GM12874 (cell line): ENCODE measurements at regions not wholly inside any gene's neighbourhood (a gene's known extent, or its start where the extent isn't known, plus 50 kb on each side); places are given as distances from the start of the nearest gene placed in this dataset.

Experiments used
- TF ChIP-seq, protein P1 (sequence below): IDR thresholded peaks from 2 replicates; pipeline ENCODE4 v1.5.1; 2011; ENCODE audit warnings: low read depth, mild to moderate bottlenecking, control low read depth, low read length, moderate library complexity; ENCODE audit not compliant: insufficient read depth

DNA sequence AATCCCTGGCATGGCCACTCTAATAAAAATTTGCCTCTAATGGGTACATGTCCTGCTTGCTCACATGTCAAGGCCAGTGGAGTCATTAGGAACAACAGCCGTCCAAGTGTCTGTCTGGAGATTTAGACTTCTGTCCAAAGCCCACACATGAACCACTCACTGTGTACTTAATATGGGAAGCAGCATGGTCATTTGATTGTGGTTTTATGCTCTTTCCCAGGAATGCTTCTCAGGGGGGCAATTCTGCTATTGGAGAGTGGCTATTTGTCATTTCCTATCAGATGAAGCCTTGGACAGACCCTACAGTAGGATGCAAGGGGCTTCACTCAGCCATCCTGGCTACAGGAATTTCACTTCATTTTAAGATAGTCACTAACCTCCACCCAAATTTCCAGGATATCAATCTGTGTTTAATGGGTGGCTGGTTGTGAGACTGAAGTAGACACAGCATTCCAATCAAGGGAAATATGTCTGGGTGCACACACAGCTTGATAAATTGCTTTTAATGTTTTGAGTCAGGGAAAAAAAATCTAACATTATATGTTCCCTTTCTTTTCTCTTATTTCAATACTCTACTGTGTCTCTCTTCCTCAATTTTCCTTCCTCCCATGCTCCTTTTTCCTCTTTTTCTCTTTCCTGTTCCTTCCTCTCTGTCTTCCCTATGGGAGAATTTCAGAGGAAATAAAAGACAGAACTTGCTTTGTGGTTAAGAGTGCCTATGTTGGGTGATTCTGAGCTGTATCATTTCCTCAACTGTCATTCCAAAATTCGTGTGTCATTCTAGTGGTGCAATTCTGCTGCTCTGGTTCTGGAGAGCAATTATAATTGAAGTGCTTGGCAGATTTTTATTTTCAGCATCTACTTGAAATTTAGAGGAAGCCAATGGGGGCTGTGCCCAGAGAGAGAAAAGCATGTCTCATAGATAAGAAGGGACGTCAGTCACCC lies 320.1 kb downstream of the OSR1 start:
- TF ChIP-seq, protein P1, sequence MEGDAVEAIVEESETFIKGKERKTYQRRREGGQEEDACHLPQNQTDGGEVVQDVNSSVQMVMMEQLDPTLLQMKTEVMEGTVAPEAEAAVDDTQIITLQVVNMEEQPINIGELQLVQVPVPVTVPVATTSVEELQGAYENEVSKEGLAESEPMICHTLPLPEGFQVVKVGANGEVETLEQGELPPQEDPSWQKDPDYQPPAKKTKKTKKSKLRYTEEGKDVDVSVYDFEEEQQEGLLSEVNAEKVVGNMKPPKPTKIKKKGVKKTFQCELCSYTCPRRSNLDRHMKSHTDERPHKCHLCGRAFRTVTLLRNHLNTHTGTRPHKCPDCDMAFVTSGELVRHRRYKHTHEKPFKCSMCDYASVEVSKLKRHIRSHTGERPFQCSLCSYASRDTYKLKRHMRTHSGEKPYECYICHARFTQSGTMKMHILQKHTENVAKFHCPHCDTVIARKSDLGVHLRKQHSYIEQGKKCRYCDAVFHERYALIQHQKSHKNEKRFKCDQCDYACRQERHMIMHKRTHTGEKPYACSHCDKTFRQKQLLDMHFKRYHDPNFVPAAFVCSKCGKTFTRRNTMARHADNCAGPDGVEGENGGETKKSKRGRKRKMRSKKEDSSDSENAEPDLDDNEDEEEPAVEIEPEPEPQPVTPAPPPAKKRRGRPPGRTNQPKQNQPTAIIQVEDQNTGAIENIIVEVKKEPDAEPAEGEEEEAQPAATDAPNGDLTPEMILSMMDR, result no peak

DNA sequence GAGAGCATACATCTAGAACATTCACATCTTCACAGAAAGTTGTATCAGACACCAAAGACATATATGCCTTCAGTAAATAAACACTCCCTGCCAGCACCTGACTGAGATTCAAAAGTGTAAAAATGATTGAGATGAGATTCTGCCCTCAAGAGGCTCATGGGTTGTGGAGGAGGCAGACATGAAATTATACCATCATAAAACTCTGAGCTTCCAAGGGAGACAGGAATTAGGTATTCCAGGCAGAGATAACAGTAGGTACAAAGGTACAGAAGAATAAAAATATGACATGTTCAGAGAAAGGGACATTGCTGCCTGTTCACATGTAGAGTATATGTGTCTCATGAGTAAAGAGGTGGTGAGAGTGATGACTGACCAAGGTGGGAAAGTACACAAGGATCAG lies 322.3 kb downstream of the OSR1 start:
- TF ChIP-seq, protein P1, result no peak

DNA sequence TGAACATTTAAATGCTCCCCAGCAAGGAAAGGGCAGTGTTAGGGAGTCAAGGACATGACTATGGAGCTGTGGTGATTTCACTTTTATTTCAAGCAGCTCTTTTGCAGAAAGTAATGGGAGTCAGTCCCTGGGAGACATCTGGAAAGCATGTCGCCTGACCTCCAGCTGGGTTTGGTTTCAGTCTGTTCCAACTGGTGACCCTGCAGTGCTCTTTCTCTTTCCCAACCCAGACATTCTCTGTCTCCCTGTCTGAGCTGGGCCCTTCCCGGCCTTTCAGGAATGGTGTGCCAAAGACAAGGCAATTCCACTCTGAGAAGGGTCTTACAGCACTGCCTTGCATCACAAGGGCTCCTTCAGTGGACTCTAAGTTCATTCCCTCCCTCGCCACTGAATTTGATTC lies 323.2 kb downstream of the OSR1 start:
- TF ChIP-seq, protein P1, result no peak

DNA sequence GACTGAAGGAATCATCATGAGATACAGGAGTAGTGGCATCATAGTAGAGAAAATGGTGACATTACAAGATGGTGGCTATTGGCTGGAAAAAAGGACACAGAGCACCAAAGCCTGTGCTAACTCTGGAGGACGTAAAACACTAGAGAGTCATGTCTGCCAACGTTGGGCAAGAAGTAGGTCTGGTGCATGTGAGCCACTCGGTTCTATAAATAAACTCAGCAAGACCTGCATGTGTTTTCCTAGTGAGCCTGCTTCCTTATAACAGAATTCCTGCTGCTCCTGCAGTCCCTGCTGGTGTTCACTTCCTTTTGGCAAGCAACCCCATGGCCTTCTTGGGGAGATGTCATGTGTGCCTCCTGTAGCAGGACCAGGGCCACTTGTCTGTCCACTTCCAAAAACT lies 325.2 kb downstream of the OSR1 start:
- TF ChIP-seq, protein P1, result no peak

DNA sequence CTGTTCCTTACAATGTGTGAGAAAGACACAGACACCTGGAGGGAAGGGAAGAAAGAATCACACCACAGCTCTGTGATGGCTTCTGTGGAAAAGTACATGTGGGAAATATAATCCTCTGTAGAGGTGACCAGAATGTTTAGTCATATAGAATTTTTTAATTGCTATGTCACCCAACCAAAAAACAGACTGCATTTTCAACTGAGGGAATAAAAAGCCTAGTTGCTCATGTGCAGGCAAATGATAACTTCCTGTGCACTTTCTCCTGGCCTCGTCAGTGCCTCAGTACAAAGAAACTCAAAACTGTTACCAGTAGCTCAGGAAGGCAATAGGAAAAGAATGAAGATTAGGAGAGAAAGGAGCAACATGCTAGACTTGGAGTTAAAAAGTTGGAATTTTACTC lies 326.8 kb downstream of the OSR1 start:
- TF ChIP-seq, protein P1, result no peak

DNA sequence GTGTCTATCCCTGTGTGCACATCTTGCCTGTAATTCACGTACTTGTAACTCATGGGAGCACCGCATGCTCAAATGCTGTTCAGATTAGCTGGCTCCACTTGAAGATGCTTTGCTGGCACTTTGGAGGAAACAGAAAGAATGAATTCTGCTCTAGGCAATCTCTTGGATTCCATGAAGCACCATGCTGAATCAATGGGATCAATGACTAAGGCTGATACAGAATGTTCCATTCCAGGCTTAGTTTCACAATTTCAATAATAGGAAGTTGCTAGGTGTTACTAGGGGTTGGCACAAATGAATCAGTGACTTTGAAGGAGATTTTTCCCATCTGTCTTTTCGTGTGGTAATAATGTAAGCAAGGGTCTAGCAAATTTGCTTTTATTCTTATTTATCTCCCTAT lies 328.8 kb downstream of the OSR1 start:
- TF ChIP-seq, protein P1, result no peak

DNA sequence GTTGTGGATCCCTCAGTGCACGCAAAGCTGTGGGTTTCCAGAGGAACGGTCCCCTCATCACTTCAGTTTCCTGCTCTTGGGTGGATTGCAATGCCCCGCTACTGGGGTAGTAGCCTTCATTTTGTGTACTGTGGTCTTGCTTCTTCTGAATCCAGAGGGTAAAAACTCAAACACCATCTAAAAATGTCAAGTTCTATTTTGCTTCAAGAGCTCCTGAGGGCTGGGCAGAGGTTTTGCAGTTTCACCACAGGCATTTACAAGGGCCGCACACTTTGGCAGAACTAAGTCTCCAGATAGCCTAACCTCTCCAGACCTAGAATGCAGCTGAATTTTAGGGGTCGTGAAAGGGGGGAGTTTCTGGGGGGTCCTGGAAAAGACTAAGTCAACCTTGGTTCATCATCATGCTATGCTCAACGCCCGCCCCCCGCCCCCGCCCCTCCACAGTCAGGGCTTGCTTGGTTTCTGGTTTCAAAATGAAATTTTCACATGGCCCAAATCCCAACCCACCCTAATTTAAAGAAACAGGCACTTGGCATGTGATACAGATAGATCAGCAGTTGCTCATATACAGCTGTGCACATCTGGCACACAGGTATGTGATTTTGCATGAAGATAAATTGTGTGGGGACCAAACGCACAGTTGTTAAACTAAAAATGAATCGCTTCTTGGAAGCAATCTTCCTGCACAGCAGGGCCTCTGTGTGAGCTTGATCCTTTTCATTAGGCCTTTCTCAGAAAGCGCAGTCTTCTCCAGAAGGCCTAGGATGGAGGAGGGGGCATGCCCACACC lies 329.6 kb downstream of the OSR1 start:
- TF ChIP-seq, protein P1, result no peak
